ENCODE measurements at regions not wholly inside any gene's neighbourhood (a gene's known extent, or its start where the extent isn't known, plus 50 kb on each side); places are given as distances from the start of the nearest gene placed in this dataset.

- TF ChIP-seq CTCF (IDR thresholded peaks at IDR 0.05) (no peak), POLR2AphosphoS5 (IDR thresholded peaks at IDR 0.05) (no peak), EP300 (IDR thresholded peaks at IDR 0.05) (no peak)
Observed at GRCh38 chr6:114824409-114824808, 481.6 kb upstream of the HS3ST5 start.
